ENCODE measurements at regions not wholly inside any gene's neighbourhood (a gene's known extent, or its start where the extent isn't known, plus 50 kb on each side); places are given as distances from the start of the nearest gene placed in this dataset.

GRCh38 chr5:82662340-82662739 is 384.2 kb upstream of the RPS23 start:
- H3K9me3 Mint-ChIP-seq, result peaks cover 0 to 2% (median 0%) of the 10 kb centered on the region in 7 donors
- Histone ChIP-seq H3K9me3 (ENCODE audit: control insufficient read depth in 2 of 2, low read length in 2 of 2) (no peaks in the 10 kb centered on the region), H3K36me3 (ENCODE audit: control insufficient read depth, insufficient read depth, low read length) (no peaks in the 10 kb centered on the region), H3K27ac (ENCODE audit: insufficient read depth, low read length, poor library complexity, severe bottlenecking) (no peak overlapping the region), H3K4me1 (ENCODE audit: control insufficient read depth, insufficient read depth, low read length, poor library complexity, severe bottlenecking) (no peaks in the 10 kb centered on the region), H3K27me3 (ENCODE audit: control insufficient read depth, insufficient read depth, low read length) (no peaks in the 10 kb centered on the region), H3K4me3 (ENCODE audit: low read depth, low read length) (no peak overlapping the region)
- no peaks in the 10 kb centered on the region for H3K36me3 Mint-ChIP-seq
- no peak overlapping the region for H3K4me3 Mint-ChIP-seq
- H3K4me1 Mint-ChIP-seq, result no peaks in the 10 kb centered on the region
- DNase-seq (no peak), ATAC-seq (ENCODE audit: low read depth in 2 of 2) (no peak)
- H3K27me3 Mint-ChIP-seq, result no peaks in the 10 kb centered on the region
- H3K27ac Mint-ChIP-seq, result no peak overlapping the region

- ATAC-seq (ENCODE audit: low read depth in 2 of 2), result no peak
- Mint-ChIP-seq H3K4me1 (no peaks in the 10 kb centered on the region), H3K36me3 (no peaks in the 10 kb centered on the region), H3K9me3 (peaks cover 0 to 2% (median 0%) of the 10 kb centered on the region in 7 donors), H3K27ac (no peak overlapping the region), H3K27me3 (no peaks in the 10 kb centered on the region), H3K4me3 (no peak overlapping the region)
- Histone ChIP-seq H3K36me3 (ENCODE audit: control insufficient read depth, insufficient read depth, low read length) (no peaks in the 10 kb centered on the region), H3K4me1 (ENCODE audit: control insufficient read depth, insufficient read depth, low read length, poor library complexity, severe bottlenecking) (no peaks in the 10 kb centered on the region), H3K27ac (ENCODE audit: insufficient read depth, low read length, poor library complexity, severe bottlenecking) (no peak overlapping the region), H3K27me3 (ENCODE audit: control insufficient read depth, insufficient read depth, low read length) (no peaks in the 10 kb centered on the region), H3K9me3 (ENCODE audit: control insufficient read depth in 2 of 2, low read length in 2 of 2) (no peaks in the 10 kb centered on the region), H3K4me3 (ENCODE audit: low read depth, low read length) (no peak overlapping the region)
- no peak for DNase-seq
Measured at GRCh38 chr5:82661933-82662332, 383.8 kb upstream of the RPS23 start.

DNA sequence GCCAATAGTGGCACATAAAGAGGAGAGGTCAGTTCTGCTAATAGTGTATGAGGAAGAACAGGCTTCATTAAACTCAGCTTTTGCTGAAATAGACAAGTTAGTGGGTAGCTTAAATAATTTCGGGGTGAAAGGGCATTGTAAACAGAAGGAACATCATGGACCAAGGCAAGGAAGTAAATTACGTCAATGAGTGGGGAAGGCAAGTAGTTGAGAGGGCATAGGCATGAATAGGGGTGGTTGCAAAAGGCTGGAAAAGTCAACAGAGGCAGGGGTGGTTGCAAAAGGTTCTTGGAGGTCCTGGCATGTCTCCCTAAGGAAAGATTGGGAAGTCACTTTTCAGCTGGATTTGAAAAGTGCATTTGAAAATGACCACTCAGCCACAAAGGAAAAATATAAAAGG is 383.3 kb upstream of the RPS23 start:
- no peak overlapping the region for H3K4me3 ChIP-seq (ENCODE audit: low read depth, low read length)
- no peak for ATAC-seq (ENCODE audit: low read depth in 2 of 2)
- H3K9me3 ChIP-seq (ENCODE audit: control insufficient read depth in 2 of 2, low read length in 2 of 2), result no peaks in the 10 kb centered on the region
- no peaks in the 10 kb centered on the region for H3K4me1 ChIP-seq (ENCODE audit: control insufficient read depth, insufficient read depth, low read length, poor library complexity, severe bottlenecking)
- H3K36me3 ChIP-seq (ENCODE audit: control insufficient read depth, insufficient read depth, low read length), result no peaks in the 10 kb centered on the region
- H3K4me1 Mint-ChIP-seq, result no peaks in the 10 kb centered on the region
- H3K9me3 Mint-ChIP-seq, result peaks cover 0 to 2% (median 0%) of the 10 kb centered on the region in 7 donors
- DNase-seq, result no peak
- no peak overlapping the region for H3K4me3 Mint-ChIP-seq
- H3K27ac Mint-ChIP-seq, result no peak overlapping the region
- no peaks in the 10 kb centered on the region for H3K36me3 Mint-ChIP-seq
- H3K27me3 ChIP-seq (ENCODE audit: control insufficient read depth, insufficient read depth, low read length), result no peaks in the 10 kb centered on the region
- H3K27ac ChIP-seq (ENCODE audit: insufficient read depth, low read length, poor library complexity, severe bottlenecking), result no peak overlapping the region
- H3K27me3 Mint-ChIP-seq, result no peaks in the 10 kb centered on the region

- H3K4me3 Mint-ChIP-seq, result no peak overlapping the region
- DNase-seq, result no peak
- no peaks in the 10 kb centered on the region for H3K36me3 Mint-ChIP-seq
- no peaks in the 10 kb centered on the region for H3K9me3 Mint-ChIP-seq
- no peaks in the 10 kb centered on the region for H3K27me3 Mint-ChIP-seq
- H3K27ac Mint-ChIP-seq, result no peak overlapping the region
- Histone ChIP-seq H3K27me3 (ENCODE audit: control insufficient read depth, insufficient read depth, low read length) (no peaks in the 10 kb centered on the region), H3K9me3 (ENCODE audit: control insufficient read depth in 2 of 2, low read length in 2 of 2) (no peaks in the 10 kb centered on the region), H3K4me3 (ENCODE audit: low read depth, low read length) (no peak overlapping the region), H3K4me1 (ENCODE audit: control insufficient read depth, insufficient read depth, low read length, poor library complexity, severe bottlenecking) (no peaks in the 10 kb centered on the region), H3K36me3 (ENCODE audit: control insufficient read depth, insufficient read depth, low read length) (no peaks in the 10 kb centered on the region), H3K27ac (ENCODE audit: insufficient read depth, low read length, poor library complexity, severe bottlenecking) (no peak overlapping the region)
- H3K4me1 Mint-ChIP-seq, result no peaks in the 10 kb centered on the region
- no peak for ATAC-seq (ENCODE audit: low read depth in 2 of 2)
Measured at GRCh38 chr5:82659115-82659514, 381.0 kb upstream of the RPS23 start.

DNA sequence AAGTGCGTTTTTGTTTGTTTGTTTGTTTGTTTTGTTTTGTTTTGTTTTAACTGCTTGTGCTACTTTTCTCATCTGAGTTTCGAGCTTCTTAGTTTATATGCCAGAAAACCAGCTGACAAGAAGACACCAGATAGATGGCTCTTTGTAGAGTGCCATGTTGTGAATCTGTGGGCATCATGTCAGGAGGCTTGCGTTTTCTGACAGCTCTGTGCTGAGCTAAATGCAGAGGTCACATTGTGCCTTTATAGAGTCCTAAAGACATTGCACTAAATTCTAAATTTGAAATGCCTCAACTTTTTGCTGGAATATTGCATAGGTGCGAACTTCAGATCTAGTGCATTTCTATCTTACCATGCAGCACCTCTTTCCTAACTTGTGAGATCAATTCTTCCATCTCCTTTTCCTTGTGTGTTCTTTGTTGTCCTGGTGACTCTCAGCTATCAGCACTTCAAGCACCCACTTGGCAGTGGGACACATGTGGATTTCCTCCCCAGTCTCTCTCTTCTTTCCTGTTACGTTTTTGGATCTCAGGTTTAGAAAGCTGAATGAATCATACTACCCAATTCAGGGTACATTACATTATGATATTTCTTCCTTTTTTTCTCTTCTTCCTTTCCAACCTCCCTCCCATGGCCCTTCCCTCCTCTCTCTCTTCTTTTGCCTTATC is 379.0 kb upstream of the RPS23 start:
- H3K27ac Mint-ChIP-seq, result no peak overlapping the region
- DNase-seq (no peak), ATAC-seq (ENCODE audit: low read depth in 2 of 2) (no peak)
- no peak overlapping the region for H3K27ac ChIP-seq (ENCODE audit: insufficient read depth, low read length, poor library complexity, severe bottlenecking)
- H3K4me1 ChIP-seq (ENCODE audit: control insufficient read depth, insufficient read depth, low read length, poor library complexity, severe bottlenecking), result no peaks in the 10 kb centered on the region
- H3K4me3 ChIP-seq (ENCODE audit: low read depth, low read length), result no peak overlapping the region
- H3K36me3 ChIP-seq (ENCODE audit: control insufficient read depth, insufficient read depth, low read length), result no peaks in the 10 kb centered on the region
- H3K4me3 Mint-ChIP-seq, result no peak overlapping the region
- H3K36me3 Mint-ChIP-seq, result no peaks in the 10 kb centered on the region
- no peaks in the 10 kb centered on the region for H3K27me3 ChIP-seq (ENCODE audit: control insufficient read depth, insufficient read depth, low read length)
- H3K9me3 Mint-ChIP-seq, result no peaks in the 10 kb centered on the region
- H3K9me3 ChIP-seq (ENCODE audit: control insufficient read depth in 2 of 2, low read length in 2 of 2), result no peaks in the 10 kb centered on the region
- no peaks in the 10 kb centered on the region for H3K4me1 Mint-ChIP-seq
- H3K27me3 Mint-ChIP-seq, result no peaks in the 10 kb centered on the region

- ATAC-seq (ENCODE audit: low read depth in 2 of 2) (no peak), DNase-seq (no peak)
- no peaks in the 10 kb centered on the region for H3K4me1 ChIP-seq (ENCODE audit: control insufficient read depth, insufficient read depth, low read length, poor library complexity, severe bottlenecking)
- Mint-ChIP-seq H3K27me3 (no peaks in the 10 kb centered on the region), H3K4me1 (no peaks in the 10 kb centered on the region), H3K4me3 (no peak overlapping the region), H3K36me3 (no peaks in the 10 kb centered on the region), H3K9me3 (no peaks in the 10 kb centered on the region), H3K27ac (no peak overlapping the region)
- H3K36me3 ChIP-seq (ENCODE audit: control insufficient read depth, insufficient read depth, low read length), result no peaks in the 10 kb centered on the region
- H3K9me3 ChIP-seq (ENCODE audit: control insufficient read depth in 2 of 2, low read length in 2 of 2), result no peaks in the 10 kb centered on the region
- H3K27ac ChIP-seq (ENCODE audit: insufficient read depth, low read length, poor library complexity, severe bottlenecking), result no peak overlapping the region
- no peaks in the 10 kb centered on the region for H3K27me3 ChIP-seq (ENCODE audit: control insufficient read depth, insufficient read depth, low read length)
- no peak overlapping the region for H3K4me3 ChIP-seq (ENCODE audit: low read depth, low read length)
Measured at GRCh38 chr5:82656341-82656761, 378.2 kb upstream of the RPS23 start.

GRCh38 chr5:82655078-82655477 is 376.9 kb upstream of the RPS23 start:
- Mint-ChIP-seq H3K36me3 (no peaks in the 10 kb centered on the region), H3K9me3 (no peaks in the 10 kb centered on the region), H3K4me1 (no peaks in the 10 kb centered on the region), H3K27me3 (no peaks in the 10 kb centered on the region), H3K4me3 (no peak overlapping the region), H3K27ac (no peak overlapping the region)
- H3K9me3 ChIP-seq (ENCODE audit: control insufficient read depth in 2 of 2, low read length in 2 of 2), result no peaks in the 10 kb centered on the region
- DNase-seq, result no peak
- ATAC-seq (ENCODE audit: low read depth in 2 of 2), result no peak
- no peaks in the 10 kb centered on the region for H3K4me1 ChIP-seq (ENCODE audit: control insufficient read depth, insufficient read depth, low read length, poor library complexity, severe bottlenecking)
- H3K27me3 ChIP-seq (ENCODE audit: control insufficient read depth, insufficient read depth, low read length), result no peaks in the 10 kb centered on the region
- no peak overlapping the region for H3K27ac ChIP-seq (ENCODE audit: insufficient read depth, low read length, poor library complexity, severe bottlenecking)
- H3K4me3 ChIP-seq (ENCODE audit: low read depth, low read length), result no peak overlapping the region
- no peaks in the 10 kb centered on the region for H3K36me3 ChIP-seq (ENCODE audit: control insufficient read depth, insufficient read depth, low read length)

DNA sequence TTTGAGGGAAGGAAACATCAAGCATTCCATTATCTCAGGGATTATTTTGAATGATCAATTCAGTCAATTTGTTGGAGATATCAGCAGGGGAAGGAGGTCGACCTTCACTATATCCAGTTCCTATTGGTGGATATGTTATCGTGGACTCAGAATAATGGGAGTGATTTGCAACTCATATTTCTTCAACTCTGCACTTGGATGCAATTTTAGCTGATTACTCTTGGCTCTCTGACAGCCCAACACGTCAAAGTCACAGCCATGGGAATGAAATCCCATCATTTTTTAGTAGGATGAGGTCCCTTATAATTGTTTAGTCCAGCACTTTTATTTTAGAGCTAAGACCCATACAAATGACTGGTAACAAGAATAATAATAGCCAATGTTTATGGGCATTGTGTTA is 371.8 kb upstream of the RPS23 start:
- Histone ChIP-seq H3K27me3 (ENCODE audit: control insufficient read depth, insufficient read depth, low read length) (no peaks in the 10 kb centered on the region), H3K4me3 (ENCODE audit: low read depth, low read length) (no peak overlapping the region), H3K36me3 (ENCODE audit: control insufficient read depth, insufficient read depth, low read length) (no peaks in the 10 kb centered on the region), H3K27ac (ENCODE audit: insufficient read depth, low read length, poor library complexity, severe bottlenecking) (no peak overlapping the region), H3K4me1 (ENCODE audit: control insufficient read depth, insufficient read depth, low read length, poor library complexity, severe bottlenecking) (no peaks in the 10 kb centered on the region), H3K9me3 (ENCODE audit: control insufficient read depth in 2 of 2, low read length in 2 of 2) (no peaks in the 10 kb centered on the region)
- ATAC-seq (ENCODE audit: low read depth in 2 of 2), result no peak
- no peak for DNase-seq
- Mint-ChIP-seq H3K27ac (no peak overlapping the region), H3K4me3 (no peak overlapping the region), H3K9me3 (no peaks in the 10 kb centered on the region), H3K27me3 (no peaks in the 10 kb centered on the region), H3K36me3 (no peaks in the 10 kb centered on the region), H3K4me1 (no peaks in the 10 kb centered on the region)
